ENCODE measurements at regions not wholly inside any gene's neighbourhood (a gene's known extent, or its start where the extent isn't known, plus 50 kb on each side); places are given as distances from the start of the nearest gene placed in this dataset.
"Not testable (repeated sequence)": the region's sequence is repeated elsewhere in the genome, so short reads cannot be mapped to it uniquely, and the experiment has no call there.

GRCh38 chr4:11663114-11663513 lies 234.4 kb upstream of the HS3ST1 start:
- no peak for DNase-seq

- peak in 1 of 2 experiments; percentile 27 for DNase-seq
These were observed 222.3 kb upstream of the HS3ST1 start for GRCh38 chr4:11650801-11651596.

- no peak for DNase-seq
These were observed 218.7 kb upstream of the HS3ST1 start for GRCh38 chr4:11647433-11647832.

GRCh38 chr4:11643081-11643480 lies 214.4 kb upstream of the HS3ST1 start:
- not testable (repeated sequence) for DNase-seq

- DNase-seq, result no peak
These were observed 211.9 kb upstream of the HS3ST1 start for GRCh38 chr4:11640584-11640983.

- DNase-seq, result no peak
These were observed 207.9 kb upstream of the HS3ST1 start for GRCh38 chr4:11636551-11636950.

GRCh38 chr4:11636031-11636430 lies 207.3 kb upstream of the HS3ST1 start:
- DNase-seq, result peak in 1 of 2 experiments; percentile 12

- peak in 1 of 2 experiments; percentile 39 for DNase-seq
These were observed 206.6 kb upstream of the HS3ST1 start for GRCh38 chr4:11635342-11635741.

GRCh38 chr4:11634283-11634682 lies 205.6 kb upstream of the HS3ST1 start:
- DNase-seq, result no peak

- DNase-seq, result no peak
These were observed 204.7 kb upstream of the HS3ST1 start for GRCh38 chr4:11633430-11633829.

- DNase-seq, result no peak
These were observed 203.8 kb upstream of the HS3ST1 start for GRCh38 chr4:11632483-11632882.

- DNase-seq, result no peak
These were observed 203.3 kb upstream of the HS3ST1 start for GRCh38 chr4:11632025-11632424.

- DNase-seq, result no peak
These were observed 202.7 kb upstream of the HS3ST1 start for GRCh38 chr4:11631416-11631815.

- no peak for DNase-seq
These were observed 199.5 kb upstream of the HS3ST1 start for GRCh38 chr4:11628093-11628725.

- no peak for DNase-seq
These were observed 197.4 kb upstream of the HS3ST1 start for GRCh38 chr4:11626066-11626465.

GRCh38 chr4:11625211-11625610 lies 196.5 kb upstream of the HS3ST1 start:
- DNase-seq, result no peak

- DNase-seq, result no peak
These were observed 195.7 kb upstream of the HS3ST1 start for GRCh38 chr4:11624370-11624769.

GRCh38 chr4:11623726-11624037 lies 195.0 kb upstream of the HS3ST1 start:
- peak; percentile 6 to 41 for DNase-seq

GRCh38 chr4:11622961-11623725 lies 194.4 kb upstream of the HS3ST1 start:
- DNase-seq, result no peak

GRCh38 chr4:11620861-11621260 lies 192.2 kb upstream of the HS3ST1 start:
- no peak for DNase-seq

GRCh38 chr4:11618666-11619282 lies 190.1 kb upstream of the HS3ST1 start:
- DNase-seq, result no peak

- no peak for DNase-seq
These were observed 188.2 kb upstream of the HS3ST1 start for GRCh38 chr4:11616856-11617255.

- DNase-seq, result no peak
These were observed 186.9 kb upstream of the HS3ST1 start for GRCh38 chr4:11615601-11616000.
